ENCODE measurements at regions not wholly inside any gene's neighbourhood (a gene's known extent, or its start where the extent isn't known, plus 50 kb on each side); places are given as distances from the start of the nearest gene placed in this dataset.

GRCh38 chr5:7207979-7208378, 188.0 kb upstream of the ADCY2 start:
- no peak for TF ChIP-seq CTCF (IDR thresholded peaks at IDR 0.05; ENCODE audit: insufficient read depth, missing control alignments)
- DNase-seq (ENCODE audit: insufficient read length, low spot score) = no peak
- no peak for FAIRE-seq

GRCh38 chr5:7208938-7209337, 187.0 kb upstream of the ADCY2 start:
- no peak for TF ChIP-seq CTCF (IDR thresholded peaks at IDR 0.05; ENCODE audit: insufficient read depth, missing control alignments)
- FAIRE-seq = no peak
- DNase-seq (ENCODE audit: insufficient read length, low spot score) = no peak

GRCh38 chr5:7209658-7210057, 186.3 kb upstream of the ADCY2 start:
- TF ChIP-seq CTCF (IDR thresholded peaks at IDR 0.05; ENCODE audit: insufficient read depth, missing control alignments) = no peak
- no peak for DNase-seq (ENCODE audit: insufficient read length, low spot score)
- no peak for FAIRE-seq

- no peak for FAIRE-seq
These were observed 185.4 kb upstream of the ADCY2 start for GRCh38 chr5:7210549-7210948.

GRCh38 chr5:7213525-7213924, 182.4 kb upstream of the ADCY2 start:
- no peak for FAIRE-seq
- no peak for TF ChIP-seq CTCF (IDR thresholded peaks at IDR 0.05; ENCODE audit: insufficient read depth, missing control alignments)
- no peak for DNase-seq (ENCODE audit: insufficient read length, low spot score)

More at GRCh38 chr5:7210549-7210948, 185.4 kb upstream of the ADCY2 start:
- DNase-seq (ENCODE audit: insufficient read length, low spot score) = no peak
- no peak for TF ChIP-seq CTCF (IDR thresholded peaks at IDR 0.05; ENCODE audit: insufficient read depth, missing control alignments)

GRCh38 chr5:7214906-7215416, 181.0 kb upstream of the ADCY2 start:
- no peak for DNase-seq (ENCODE audit: insufficient read length, low spot score)
- peak; percentile 6 for FAIRE-seq
- TF ChIP-seq CTCF (IDR thresholded peaks at IDR 0.05; ENCODE audit: insufficient read depth, missing control alignments) = no peak

- FAIRE-seq (no peak), DNase-seq (ENCODE audit: insufficient read length, low spot score) (no peak)
- no peak for TF ChIP-seq CTCF (IDR thresholded peaks at IDR 0.05; ENCODE audit: insufficient read depth, missing control alignments)
These were observed 177.8 kb upstream of the ADCY2 start for GRCh38 chr5:7218141-7218540.

All from D721Med (cell line).